ENCODE measurements at regions not wholly inside any gene's neighbourhood (a gene's known extent, or its start where the extent isn't known, plus 50 kb on each side); places are given as distances from the start of the nearest gene placed in this dataset.

- 93 to 96% methylated on average over 3 of the region's 3 CpGs for WGBS, 2 experiments (ENCODE audit: insufficient coverage in 1 of 2, insufficient read length in 1 of 2)
- H3K36me3 Mint-ChIP-seq (ENCODE audit: low read depth), result no peaks in the 10 kb centered on the region
Observed at GRCh38 chr14:98236314-98236713, 1035.7 kb downstream of the BCL11B start.

GRCh38 chr14:98237939-98238338 is 1034.1 kb downstream of the BCL11B start:
- no peak for TF ChIP-seq CTCF (conservative IDR thresholded peaks at IDR 0.05)
- Histone ChIP-seq H3K9ac (ENCODE audit: extremely low read depth, low read length, poor library complexity, severe bottlenecking) (no peak overlapping the region), H3K9me3 (ENCODE audit: control insufficient read depth, low read length) (peaks cover 22% of the 10 kb centered on the region), H3K4me1 (ENCODE audit: control insufficient read depth, insufficient read depth, low read length) (peaks cover 6% of the 10 kb centered on the region), H3K27me3 (ENCODE audit: control insufficient read depth, insufficient read depth, low read length, poor library complexity, severe bottlenecking) (no peaks in the 10 kb centered on the region), H3K4me3 (ENCODE audit: low read length) (no peak overlapping the region), H3K27ac (ENCODE audit: low read depth, low read length) (no peak overlapping the region), H3K36me3 (ENCODE audit: control insufficient read depth, insufficient read depth, low read length) (no peaks in the 10 kb centered on the region)
- H3K27me3 Mint-ChIP-seq (ENCODE audit: insufficient read depth), result no peaks in the 10 kb centered on the region
- H3K4me1 Mint-ChIP-seq, result peaks cover 11% of the 10 kb centered on the region
- H3K36me3 Mint-ChIP-seq (ENCODE audit: low read depth), result no peaks in the 10 kb centered on the region
- WGBS, 2 experiments (ENCODE audit: insufficient coverage in 1 of 2, insufficient read length in 1 of 2), result 83 to 93% methylated on average over 2 to 4 of the region's 4 CpGs
- peaks cover 27% of the 10 kb centered on the region for H3K9me3 Mint-ChIP-seq
- no peak for DNase-seq
- no peak overlapping the region for H3K27ac Mint-ChIP-seq
- no peak overlapping the region for H3K4me3 Mint-ChIP-seq

More at GRCh38 chr14:98236314-98236713, 1035.7 kb downstream of the BCL11B start:
- no peaks in the 10 kb centered on the region for H3K27me3 Mint-ChIP-seq (ENCODE audit: insufficient read depth)
- Histone ChIP-seq H3K36me3 (ENCODE audit: control insufficient read depth, insufficient read depth, low read length) (no peaks in the 10 kb centered on the region), H3K4me1 (ENCODE audit: control insufficient read depth, insufficient read depth, low read length) (peaks cover 11% of the 10 kb centered on the region), H3K9me3 (ENCODE audit: control insufficient read depth, low read length) (peaks cover 28% of the 10 kb centered on the region), H3K4me3 (ENCODE audit: low read length) (no peak overlapping the region), H3K27me3 (ENCODE audit: control insufficient read depth, insufficient read depth, low read length, poor library complexity, severe bottlenecking) (no peaks in the 10 kb centered on the region), H3K27ac (ENCODE audit: low read depth, low read length) (no peak overlapping the region), H3K9ac (ENCODE audit: extremely low read depth, low read length, poor library complexity, severe bottlenecking) (no peak overlapping the region)
- no peak overlapping the region for H3K27ac Mint-ChIP-seq
- no peak for DNase-seq
- H3K4me3 Mint-ChIP-seq, result no peak overlapping the region
- peaks cover 27% of the 10 kb centered on the region for H3K9me3 Mint-ChIP-seq
- peaks cover 17% of the 10 kb centered on the region for H3K4me1 Mint-ChIP-seq
- TF ChIP-seq CTCF (conservative IDR thresholded peaks at IDR 0.05), result no peak

GRCh38 chr14:98240376-98240775 is 1031.6 kb downstream of the BCL11B start:
- Histone ChIP-seq H3K4me1 (ENCODE audit: control insufficient read depth, insufficient read depth, low read length) (peaks cover 6% of the 10 kb centered on the region), H3K36me3 (ENCODE audit: control insufficient read depth, insufficient read depth, low read length) (no peaks in the 10 kb centered on the region), H3K4me3 (ENCODE audit: low read length) (no peak overlapping the region), H3K27ac (ENCODE audit: low read depth, low read length) (no peak overlapping the region), H3K9me3 (ENCODE audit: control insufficient read depth, low read length) (peaks cover 15% of the 10 kb centered on the region), H3K9ac (ENCODE audit: extremely low read depth, low read length, poor library complexity, severe bottlenecking) (no peak overlapping the region), H3K27me3 (ENCODE audit: control insufficient read depth, insufficient read depth, low read length, poor library complexity, severe bottlenecking) (no peaks in the 10 kb centered on the region)
- no peak for DNase-seq
- WGBS, 2 experiments (ENCODE audit: insufficient coverage in 1 of 2, insufficient read length in 1 of 2), result 98 to 100% methylated on average over 1 to 4 of the region's 4 CpGs
- H3K4me1 Mint-ChIP-seq, result no peaks in the 10 kb centered on the region
- no peak overlapping the region for H3K4me3 Mint-ChIP-seq
- peaks cover 25% of the 10 kb centered on the region for H3K9me3 Mint-ChIP-seq
- no peak for TF ChIP-seq CTCF (conservative IDR thresholded peaks at IDR 0.05)
- H3K36me3 Mint-ChIP-seq (ENCODE audit: low read depth), result no peaks in the 10 kb centered on the region
- no peak overlapping the region for H3K27ac Mint-ChIP-seq
- H3K27me3 Mint-ChIP-seq (ENCODE audit: insufficient read depth), result no peaks in the 10 kb centered on the region

Data from endodermal cell (in vitro differentiated cells).